Endothelial cell of umbilical vein (primary cell): ENCODE measurements at regions not wholly inside any gene's neighbourhood (a gene's known extent, or its start where the extent isn't known, plus 50 kb on each side); places are given as distances from the start of the nearest gene placed in this dataset.

Experiments
- POLR2A ChIP-seq: IDR thresholded peaks from 2 replicates; pipeline ENCODE4 v1.6.1; 2012; ENCODE audit warnings: low read depth, mild to moderate bottlenecking, control low read depth, low read length
- POLR2AphosphoS5 ChIP-seq: IDR thresholded peaks from 2 replicates; pipeline ENCODE4 v1.6.1; 2012; ENCODE audit warnings: low read depth, mild to moderate bottlenecking, control low read depth, low read length, moderate library complexity; ENCODE audit not compliant: insufficient read depth
- TF ChIP-seq, protein P1 (sequence below), 2 donors: IDR thresholded peaks; 1 replicate in 1 of 2; 2 replicates in 1 of 2; pipeline ENCODE4 v1.5.1; 2011; ENCODE audit warnings: low read length in 2 of 2, mild to moderate bottlenecking in 2 of 2, moderate library complexity in 2 of 2, control low read depth in 1 of 2, inconsistent platforms in 1 of 2, low read depth in 1 of 2; ENCODE audit not compliant: insufficient read depth in 1 of 2; ENCODE audit errors: extremely low read depth in 1 of 2

DNA sequence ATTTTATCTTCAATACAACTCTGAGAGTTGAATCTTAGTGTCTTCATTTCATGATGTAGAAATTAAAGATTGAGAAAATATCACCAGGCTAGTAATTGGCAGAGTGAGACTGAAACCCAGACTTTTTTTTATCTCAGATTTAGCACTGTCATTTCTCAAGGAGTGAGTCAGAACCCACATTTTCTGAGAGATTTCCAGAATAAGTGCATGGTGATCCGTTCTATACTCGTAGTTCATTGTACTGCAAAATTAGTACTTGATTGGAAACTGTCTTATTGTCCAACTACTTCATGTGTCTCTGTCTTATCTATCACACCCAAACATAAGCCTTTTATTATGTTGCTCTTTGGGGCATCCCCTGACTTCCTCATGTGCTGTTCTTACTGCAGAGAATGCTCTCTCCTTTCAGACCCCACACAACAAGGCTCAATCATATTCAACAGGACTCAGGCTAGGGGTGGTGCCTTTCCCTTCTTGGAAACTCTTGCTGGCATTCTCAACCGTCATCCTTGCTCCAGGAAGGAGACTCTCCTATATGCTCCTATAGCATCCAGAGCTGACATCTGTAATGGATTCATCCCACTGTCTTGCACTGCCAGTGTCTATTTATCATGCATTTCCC is 76.7 kb upstream of the BLID start:
- TF ChIP-seq, protein P1, sequence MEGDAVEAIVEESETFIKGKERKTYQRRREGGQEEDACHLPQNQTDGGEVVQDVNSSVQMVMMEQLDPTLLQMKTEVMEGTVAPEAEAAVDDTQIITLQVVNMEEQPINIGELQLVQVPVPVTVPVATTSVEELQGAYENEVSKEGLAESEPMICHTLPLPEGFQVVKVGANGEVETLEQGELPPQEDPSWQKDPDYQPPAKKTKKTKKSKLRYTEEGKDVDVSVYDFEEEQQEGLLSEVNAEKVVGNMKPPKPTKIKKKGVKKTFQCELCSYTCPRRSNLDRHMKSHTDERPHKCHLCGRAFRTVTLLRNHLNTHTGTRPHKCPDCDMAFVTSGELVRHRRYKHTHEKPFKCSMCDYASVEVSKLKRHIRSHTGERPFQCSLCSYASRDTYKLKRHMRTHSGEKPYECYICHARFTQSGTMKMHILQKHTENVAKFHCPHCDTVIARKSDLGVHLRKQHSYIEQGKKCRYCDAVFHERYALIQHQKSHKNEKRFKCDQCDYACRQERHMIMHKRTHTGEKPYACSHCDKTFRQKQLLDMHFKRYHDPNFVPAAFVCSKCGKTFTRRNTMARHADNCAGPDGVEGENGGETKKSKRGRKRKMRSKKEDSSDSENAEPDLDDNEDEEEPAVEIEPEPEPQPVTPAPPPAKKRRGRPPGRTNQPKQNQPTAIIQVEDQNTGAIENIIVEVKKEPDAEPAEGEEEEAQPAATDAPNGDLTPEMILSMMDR (IDR thresholded peaks at IDR 0.05; ENCODE audit: extremely low read depth in 1 of 2, insufficient read depth in 1 of 2, low read depth in 1 of 2, low read length in 2 of 2) = no peak
- TF ChIP-seq POLR2A (no peak), POLR2AphosphoS5 (no peak)
